ENCODE measurements at regions not wholly inside any gene's neighbourhood (a gene's known extent, or its start where the extent isn't known, plus 50 kb on each side); places are given as distances from the start of the nearest gene placed in this dataset.
"Not testable (repeated sequence)": the region's sequence is repeated elsewhere in the genome, so short reads cannot be mapped to it uniquely, and the experiment has no call there.

GRCh38 chr10:29881811-29882210 lies 177.6 kb downstream of the JCAD start:
- DNase-seq (ENCODE audit: low read depth in 2 of 2), result no peak

- DNase-seq (ENCODE audit: low read depth in 2 of 2), result no peak
Observed at GRCh38 chr10:29881336-29881771, 178.0 kb downstream of the JCAD start.

- no peak for DNase-seq (ENCODE audit: low read depth in 2 of 2)
Observed at GRCh38 chr10:29880856-29881255, 178.5 kb downstream of the JCAD start.

- DNase-seq (ENCODE audit: low read depth in 2 of 2), result no peak
Observed at GRCh38 chr10:29879862-29880261, 179.5 kb downstream of the JCAD start.

GRCh38 chr10:29878492-29878891 lies 180.9 kb downstream of the JCAD start:
- DNase-seq (ENCODE audit: low read depth in 2 of 2), result no peak

- DNase-seq (ENCODE audit: low read depth in 2 of 2), result no peak
Observed at GRCh38 chr10:29877793-29878491, 181.4 kb downstream of the JCAD start.

- no peak for DNase-seq (ENCODE audit: low read depth in 2 of 2)
Observed at GRCh38 chr10:29876008-29876555, 183.3 kb downstream of the JCAD start.

GRCh38 chr10:29874606-29875269 lies 184.6 kb downstream of the JCAD start:
- no peak for DNase-seq (ENCODE audit: low read depth in 2 of 2)

GRCh38 chr10:29873941-29874484 lies 185.4 kb downstream of the JCAD start:
- DNase-seq (ENCODE audit: low read depth in 2 of 2), result no peak

GRCh38 chr10:29870522-29871044 lies 188.8 kb downstream of the JCAD start:
- no peak for DNase-seq (ENCODE audit: low read depth in 2 of 2)

GRCh38 chr10:29869593-29869992 lies 189.8 kb downstream of the JCAD start:
- DNase-seq (ENCODE audit: low read depth in 2 of 2), result no peak

- no peak for DNase-seq (ENCODE audit: low read depth in 2 of 2)
Observed at GRCh38 chr10:29866356-29866755, 193.0 kb downstream of the JCAD start.

- DNase-seq (ENCODE audit: low read depth in 2 of 2), result no peak
Observed at GRCh38 chr10:29865700-29866355, 193.6 kb downstream of the JCAD start.

- DNase-seq (ENCODE audit: low read depth in 2 of 2), result no peak
Observed at GRCh38 chr10:29862923-29863614, 196.3 kb downstream of the JCAD start.

- DNase-seq (ENCODE audit: low read depth in 2 of 2), result no peak
Observed at GRCh38 chr10:29861811-29862505, 197.4 kb downstream of the JCAD start.

GRCh38 chr10:29861231-29861630 lies 198.2 kb downstream of the JCAD start:
- DNase-seq (ENCODE audit: low read depth in 2 of 2), result not testable (repeated sequence)

- no peak for DNase-seq (ENCODE audit: low read depth in 2 of 2)
Observed at GRCh38 chr10:29860166-29860565, 199.2 kb downstream of the JCAD start.

GRCh38 chr10:29859521-29860130 lies 199.8 kb downstream of the JCAD start:
- no peak for DNase-seq (ENCODE audit: low read depth in 2 of 2)

GRCh38 chr10:29858702-29859267 lies 200.6 kb downstream of the JCAD start:
- no peak for DNase-seq (ENCODE audit: low read depth in 2 of 2)
